Fibroblast of villous mesenchyme (primary cell): ENCODE measurements at regions not wholly inside any gene's neighbourhood (a gene's known extent, or its start where the extent isn't known, plus 50 kb on each side); places are given as distances from the start of the nearest gene placed in this dataset.

Experiments
- DNase-seq: peaks from one replicate; pipeline ENCODE4 v3.0.0-alpha.2; 2010; ENCODE audit warnings: low read depth
- H3K4me3 ChIP-seq: 2 replicates; pipeline ENCODE4 v1.5.1; 2011; ENCODE audit warnings: low read depth, mild to moderate bottlenecking, low read length
- CTCF ChIP-seq: IDR thresholded peaks from 2 replicates; pipeline ENCODE4 v1.5.1; 2012; ENCODE audit warnings: low read depth, mild to moderate bottlenecking, low read length; ENCODE audit not compliant: insufficient read depth

GRCh38 chr5:63175850-63176249 lies 597.2 kb downstream of the LRRC70 start:
- TF ChIP-seq CTCF, result no peak
- H3K4me3 ChIP-seq, result no peak overlapping the region
- no peak for DNase-seq

- no peak for DNase-seq
- H3K4me3 ChIP-seq, result no peak overlapping the region
- TF ChIP-seq CTCF, result no peak
Observed at GRCh38 chr5:63170486-63170885, 591.9 kb downstream of the LRRC70 start.

GRCh38 chr5:63164838-63165535 lies 586.4 kb downstream of the LRRC70 start:
- no peak overlapping the region for H3K4me3 ChIP-seq
- DNase-seq, result no peak
- no peak for TF ChIP-seq CTCF

GRCh38 chr5:63164339-63164738 lies 585.7 kb downstream of the LRRC70 start:
- no peak for DNase-seq
- TF ChIP-seq CTCF, result no peak
- no peak overlapping the region for H3K4me3 ChIP-seq

GRCh38 chr5:63155310-63155631 lies 576.7 kb downstream of the LRRC70 start:
- DNase-seq, result no peak
- TF ChIP-seq CTCF, result no peak
- H3K4me3 ChIP-seq, result no peak overlapping the region

- no peak for TF ChIP-seq CTCF
- DNase-seq, result no peak
Observed at GRCh38 chr5:63154476-63155309, 576.1 kb downstream of the LRRC70 start.

GRCh38 chr5:63152871-63153270 lies 574.3 kb downstream of the LRRC70 start:
- no peak for TF ChIP-seq CTCF
- H3K4me3 ChIP-seq, result no peak overlapping the region
- DNase-seq, result no peak

More at GRCh38 chr5:63154476-63155309, 576.1 kb downstream of the LRRC70 start:
- H3K4me3 ChIP-seq, result no peak overlapping the region
